ENCODE measurements at regions not wholly inside any gene's neighbourhood (a gene's known extent, or its start where the extent isn't known, plus 50 kb on each side); places are given as distances from the start of the nearest gene placed in this dataset.

DNA sequence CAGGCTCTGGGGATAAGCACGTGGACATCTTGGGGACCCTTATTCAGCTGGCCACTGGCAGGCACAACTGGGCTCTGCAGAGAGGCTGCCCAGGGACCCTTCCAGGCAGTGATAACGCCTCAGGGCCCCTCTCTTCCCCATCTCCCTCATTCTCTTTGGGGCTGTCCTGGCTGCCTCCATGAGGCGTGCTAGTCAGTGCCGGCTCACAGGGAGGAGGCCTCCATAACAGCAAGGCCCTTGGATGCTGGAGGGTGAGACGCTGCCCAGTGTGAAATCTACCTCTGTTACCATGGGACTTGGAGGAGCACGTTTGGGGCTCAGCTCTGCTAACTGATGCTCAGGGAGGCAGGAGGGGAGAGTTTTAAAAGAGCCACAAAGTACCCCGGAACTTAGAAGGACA lies 221.3 kb downstream of the CTTN start:
- H3K4me2 ChIP-seq: no peak overlapping the region
- Mint-ChIP-seq H3K27me3 (ENCODE audit: insufficient read depth, low read depth) (peaks cover 6% of the 10 kb centered on the region), H3K36me3 (no peaks in the 10 kb centered on the region), H3K9me3 (peaks cover 2% of the 10 kb centered on the region), H3K4me1 (peaks cover 13% of the 10 kb centered on the region), H3K4me3 (no peak overlapping the region), H3K27ac (no peak overlapping the region)
- H3K9ac ChIP-seq: no peak overlapping the region
- H3K27ac ChIP-seq: no peak overlapping the region
- no peaks in the 10 kb centered on the region for H3F3A ChIP-seq (ENCODE audit: low read depth)
- H3K4me3 ChIP-seq: no peak overlapping the region
- H3K79me2 ChIP-seq (ENCODE audit: low read depth): no peaks in the 10 kb centered on the region
- no peaks in the 10 kb centered on the region for H3K27me3 ChIP-seq
- no peak overlapping the region for H2AFZ ChIP-seq (replicated peaks)
- H3K4me1 ChIP-seq: peaks cover 5% of the 10 kb centered on the region
- no peaks in the 10 kb centered on the region for H4K20me1 ChIP-seq (ENCODE audit: low read depth)
- no peaks in the 10 kb centered on the region for H3K36me3 ChIP-seq
- TF ChIP-seq EZH2phosphoT487 (IDR thresholded peaks at IDR 0.05) (no peak), EZH2 (IDR thresholded peaks at IDR 0.05) (no peak)
- TF ChIP-seq, protein P1, sequence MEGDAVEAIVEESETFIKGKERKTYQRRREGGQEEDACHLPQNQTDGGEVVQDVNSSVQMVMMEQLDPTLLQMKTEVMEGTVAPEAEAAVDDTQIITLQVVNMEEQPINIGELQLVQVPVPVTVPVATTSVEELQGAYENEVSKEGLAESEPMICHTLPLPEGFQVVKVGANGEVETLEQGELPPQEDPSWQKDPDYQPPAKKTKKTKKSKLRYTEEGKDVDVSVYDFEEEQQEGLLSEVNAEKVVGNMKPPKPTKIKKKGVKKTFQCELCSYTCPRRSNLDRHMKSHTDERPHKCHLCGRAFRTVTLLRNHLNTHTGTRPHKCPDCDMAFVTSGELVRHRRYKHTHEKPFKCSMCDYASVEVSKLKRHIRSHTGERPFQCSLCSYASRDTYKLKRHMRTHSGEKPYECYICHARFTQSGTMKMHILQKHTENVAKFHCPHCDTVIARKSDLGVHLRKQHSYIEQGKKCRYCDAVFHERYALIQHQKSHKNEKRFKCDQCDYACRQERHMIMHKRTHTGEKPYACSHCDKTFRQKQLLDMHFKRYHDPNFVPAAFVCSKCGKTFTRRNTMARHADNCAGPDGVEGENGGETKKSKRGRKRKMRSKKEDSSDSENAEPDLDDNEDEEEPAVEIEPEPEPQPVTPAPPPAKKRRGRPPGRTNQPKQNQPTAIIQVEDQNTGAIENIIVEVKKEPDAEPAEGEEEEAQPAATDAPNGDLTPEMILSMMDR (IDR thresholded peaks at IDR 0.05): no peak
- no peaks in the 10 kb centered on the region for H3K9me3 ChIP-seq (ENCODE audit: low read depth)
- no peak for DNase-seq (ENCODE audit: low spot score)

DNA sequence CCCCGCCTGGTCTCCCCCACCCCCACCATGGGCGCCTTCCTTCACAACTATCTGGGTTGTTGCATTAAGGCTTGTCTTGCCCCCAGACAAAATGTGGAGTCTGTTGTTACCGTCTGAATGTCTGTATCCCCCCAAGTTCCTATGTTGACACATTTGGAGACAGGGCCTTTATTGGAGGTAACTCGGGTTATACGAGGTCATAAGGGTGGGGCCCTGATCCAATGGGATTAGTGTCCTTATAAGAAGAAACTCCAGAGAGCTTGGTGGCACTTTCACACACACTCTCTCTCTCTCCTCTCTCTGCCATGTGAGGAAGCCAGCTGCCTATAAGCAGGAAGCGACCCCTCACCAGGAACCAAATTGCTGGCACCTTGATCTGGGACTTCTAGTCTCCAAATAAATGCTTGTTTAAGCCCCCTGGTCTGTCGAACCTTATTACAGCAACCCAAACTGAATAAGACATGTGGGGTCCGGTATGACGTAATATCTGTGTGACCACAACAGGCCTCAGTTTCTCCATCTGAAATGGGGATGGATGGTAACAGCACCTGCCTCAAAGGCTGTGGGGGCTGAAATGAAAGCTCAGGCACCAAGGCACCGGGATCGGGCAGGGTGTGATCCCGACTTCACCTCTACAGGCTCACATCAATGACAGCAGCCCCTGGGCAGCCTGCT lies 222.3 kb downstream of the CTTN start:
- Histone ChIP-seq H3K4me3 (no peak overlapping the region), H3K27ac (no peak overlapping the region), H3K27me3 (no peaks in the 10 kb centered on the region), H3K36me3 (no peaks in the 10 kb centered on the region), H3K79me2 (ENCODE audit: low read depth) (no peaks in the 10 kb centered on the region), H3F3A (ENCODE audit: low read depth) (no peaks in the 10 kb centered on the region), H2AFZ (replicated peaks) (no peak overlapping the region), H3K9ac (no peak overlapping the region), H3K4me2 (no peak overlapping the region), H4K20me1 (ENCODE audit: low read depth) (no peaks in the 10 kb centered on the region), H3K9me3 (ENCODE audit: low read depth) (no peaks in the 10 kb centered on the region), H3K4me1 (peaks cover 5% of the 10 kb centered on the region)
- no peaks in the 10 kb centered on the region for H3K36me3 Mint-ChIP-seq
- no peak overlapping the region for H3K27ac Mint-ChIP-seq
- peaks cover 22% of the 10 kb centered on the region for H3K4me1 Mint-ChIP-seq
- TF ChIP-seq, protein P1 (IDR thresholded peaks at IDR 0.05): no peak
- TF ChIP-seq EZH2phosphoT487 (IDR thresholded peaks at IDR 0.05) (no peak), EZH2 (IDR thresholded peaks at IDR 0.05) (no peak)
- peaks cover 2% of the 10 kb centered on the region for H3K9me3 Mint-ChIP-seq
- no peak overlapping the region for H3K4me3 Mint-ChIP-seq
- H3K27me3 Mint-ChIP-seq (ENCODE audit: insufficient read depth, low read depth): peaks cover 8% of the 10 kb centered on the region
- no peak for DNase-seq (ENCODE audit: low spot score)

DNA sequence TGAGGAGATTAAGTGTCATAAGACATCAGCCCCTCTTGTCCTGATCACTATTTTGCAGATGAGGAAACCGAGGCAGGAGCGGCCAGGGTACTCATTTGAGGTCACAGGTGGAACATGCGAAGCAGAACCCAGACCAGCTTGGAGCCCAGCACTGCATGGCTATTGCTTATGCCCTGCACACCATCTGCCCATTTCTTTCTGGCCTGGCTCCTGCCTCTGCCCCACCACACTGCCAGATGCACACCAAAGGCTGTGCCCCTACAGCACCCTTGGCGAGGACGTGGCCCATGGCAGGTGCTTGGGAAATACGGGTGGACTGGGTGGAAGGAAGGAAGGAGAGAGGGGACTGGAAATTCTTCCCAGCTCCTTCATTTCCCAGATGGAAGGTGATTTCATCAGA lies 222.9 kb downstream of the CTTN start:
- H3K27me3 ChIP-seq: no peaks in the 10 kb centered on the region
- H4K20me1 ChIP-seq (ENCODE audit: low read depth): peaks cover 5% of the 10 kb centered on the region
- H3F3A ChIP-seq (ENCODE audit: low read depth): no peaks in the 10 kb centered on the region
- no peak overlapping the region for H3K9ac ChIP-seq
- Mint-ChIP-seq H3K27ac (peak overlapping the region; percentile 25), H3K9me3 (peaks cover 2% of the 10 kb centered on the region), H3K27me3 (ENCODE audit: insufficient read depth, low read depth) (peaks cover 9% of the 10 kb centered on the region), H3K4me3 (no peak overlapping the region), H3K4me1 (peaks cover 26% of the 10 kb centered on the region), H3K36me3 (no peaks in the 10 kb centered on the region)
- H3K4me2 ChIP-seq: no peak overlapping the region
- no peaks in the 10 kb centered on the region for H3K79me2 ChIP-seq (ENCODE audit: low read depth)
- no peak overlapping the region for H3K27ac ChIP-seq
- H2AFZ ChIP-seq (replicated peaks): no peak overlapping the region
- DNase-seq (ENCODE audit: low spot score): no peak
- H3K9me3 ChIP-seq (ENCODE audit: low read depth): no peaks in the 10 kb centered on the region
- TF ChIP-seq, protein P1 (IDR thresholded peaks at IDR 0.05): no peak
- no peak for TF ChIP-seq EZH2 (IDR thresholded peaks at IDR 0.05)
- TF ChIP-seq EZH2phosphoT487 (IDR thresholded peaks at IDR 0.05): no peak
- no peaks in the 10 kb centered on the region for H3K36me3 ChIP-seq
- no peak overlapping the region for H3K4me3 ChIP-seq
- peaks cover 10% of the 10 kb centered on the region for H3K4me1 ChIP-seq

Data from neural progenitor cell (in vitro differentiated cells).